HepG2 (cell line): ENCODE measurements at regions not wholly inside any gene's neighbourhood (a gene's known extent, or its start where the extent isn't known, plus 50 kb on each side); places are given as distances from the start of the nearest gene placed in this dataset.

Experiments used
- MAFK ChIP-seq, 2 experiments: IDR thresholded peaks in 1 of 2; conservative IDR thresholded peaks in 1 of 2; 2 replicates each; pipeline ENCODE4 v1.6.1; 2011; ENCODE audit warnings: improper control_type of control experiment in 2 of 2, low read length in 2 of 2
- MBNL3 ChIP-seq: fragments of 250-450 bp; sonication (Bioruptor Pico); conservative IDR thresholded peaks from 2 replicates; pipeline ENCODE4 v1.8.0; 2022; ENCODE audit warnings: mild to moderate bottlenecking, inconsistent platforms
- NR3C1 ChIP-seq: sonication (generic); formaldehyde crosslinking; IDR thresholded peaks from 2 replicates; pipeline ENCODE4 v1.4.0; 2020; ENCODE audit warnings: missing genetic modification reagents
- TAF1 ChIP-seq: sonication (generic); formaldehyde crosslinking; IDR thresholded peaks from 2 replicates; pipeline ENCODE4 v1.4.0; 2020; ENCODE audit warnings: missing genetic modification reagents
- TBP ChIP-seq: sonication (generic); formaldehyde crosslinking; IDR thresholded peaks from 2 replicates; pipeline ENCODE4 v1.5.0; 2020; ENCODE audit warnings: missing genetic modification reagents
- ZNF24 ChIP-seq: fragments of 450-650 bp; IDR thresholded peaks from 2 replicates; pipeline ENCODE4 v1.6.1; 2017; ENCODE audit warnings: antibody characterized with exemption, mild to moderate bottlenecking
- TF ChIP-seq, protein P1 (sequence below): sonication (generic); formaldehyde crosslinking; IDR thresholded peaks from 2 replicates; pipeline ENCODE4 v1.5.0; 2020; ENCODE audit warnings: mild to moderate bottlenecking, missing genetic modification reagents, moderate library complexity
- TF ChIP-seq, protein P2 (sequence below): sonication (generic); formaldehyde crosslinking; IDR thresholded peaks from 2 replicates; pipeline ENCODE4 v1.4.0; 2020; ENCODE audit warnings: missing genetic modification reagents

DNA sequence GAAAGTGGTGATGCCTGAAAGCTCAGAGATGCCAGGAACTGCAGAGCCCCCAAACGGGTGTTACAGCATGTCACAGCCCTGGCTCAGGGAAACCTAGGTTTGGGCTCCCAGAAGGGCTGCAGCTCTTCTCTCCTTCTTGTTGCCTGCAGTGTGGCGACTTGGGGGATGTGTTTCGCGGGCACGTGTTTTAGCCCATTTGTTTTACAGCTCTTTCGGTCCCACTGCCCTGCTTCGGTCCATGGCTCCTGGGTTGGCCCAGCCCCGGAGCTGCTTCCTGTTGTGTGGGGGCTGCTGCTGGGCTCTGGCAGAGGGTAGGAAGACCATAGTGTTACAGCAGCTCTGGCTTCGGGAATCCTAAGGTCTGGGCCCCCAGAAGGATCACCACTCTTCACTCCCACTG lies 222.9 kb upstream of the RIOK2 start:
- TF ChIP-seq TBP (CRISPR knock-in tag) (no peak), MAFK (conservative IDR thresholded peaks at IDR 0.05 in 1 of 2, IDR thresholded peaks at IDR 0.05 in 1 of 2; ENCODE audit: low read length in 2 of 2) (no peak), TAF1 (CRISPR knock-in tag) (no peak), ZNF24 (no peak), NR3C1 (no peak), MBNL3 (CRISPR knock-in tag) (no peak)
- TF ChIP-seq, protein P1, sequence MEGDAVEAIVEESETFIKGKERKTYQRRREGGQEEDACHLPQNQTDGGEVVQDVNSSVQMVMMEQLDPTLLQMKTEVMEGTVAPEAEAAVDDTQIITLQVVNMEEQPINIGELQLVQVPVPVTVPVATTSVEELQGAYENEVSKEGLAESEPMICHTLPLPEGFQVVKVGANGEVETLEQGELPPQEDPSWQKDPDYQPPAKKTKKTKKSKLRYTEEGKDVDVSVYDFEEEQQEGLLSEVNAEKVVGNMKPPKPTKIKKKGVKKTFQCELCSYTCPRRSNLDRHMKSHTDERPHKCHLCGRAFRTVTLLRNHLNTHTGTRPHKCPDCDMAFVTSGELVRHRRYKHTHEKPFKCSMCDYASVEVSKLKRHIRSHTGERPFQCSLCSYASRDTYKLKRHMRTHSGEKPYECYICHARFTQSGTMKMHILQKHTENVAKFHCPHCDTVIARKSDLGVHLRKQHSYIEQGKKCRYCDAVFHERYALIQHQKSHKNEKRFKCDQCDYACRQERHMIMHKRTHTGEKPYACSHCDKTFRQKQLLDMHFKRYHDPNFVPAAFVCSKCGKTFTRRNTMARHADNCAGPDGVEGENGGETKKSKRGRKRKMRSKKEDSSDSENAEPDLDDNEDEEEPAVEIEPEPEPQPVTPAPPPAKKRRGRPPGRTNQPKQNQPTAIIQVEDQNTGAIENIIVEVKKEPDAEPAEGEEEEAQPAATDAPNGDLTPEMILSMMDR (CRISPR knock-in tag): no peak
- TF ChIP-seq, protein P2, sequence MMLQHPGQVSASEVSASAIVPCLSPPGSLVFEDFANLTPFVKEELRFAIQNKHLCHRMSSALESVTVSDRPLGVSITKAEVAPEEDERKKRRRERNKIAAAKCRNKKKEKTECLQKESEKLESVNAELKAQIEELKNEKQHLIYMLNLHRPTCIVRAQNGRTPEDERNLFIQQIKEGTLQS: no peak
